Ovary (tissue), 7 donors: ENCODE measurements at regions not wholly inside any gene's neighbourhood (a gene's known extent, or its start where the extent isn't known, plus 50 kb on each side); places are given as distances from the start of the nearest gene placed in this dataset.

Source experiments
- DNase-seq, 5 donors: peaks; one replicate each; pipeline ENCODE4 v3.0.0-alpha.2; 2019 to 2020
- H3K27ac ChIP-seq, 2 donors: fragments of 200-600 bp; one replicate each; pipeline versions ENCODE4 v1.5.1 to v1.8.0; 2019 to 2022
- H3K27me3 ChIP-seq: fragments of 200-600 bp; one replicate; pipeline ENCODE4 v1.8.0; 2022
- H3K36me3 ChIP-seq: fragments of 200-600 bp; sonication (generic); one replicate; pipeline ENCODE4 v1.5.1; 2019
- H3K4me1 ChIP-seq: one replicate; pipeline ENCODE4 v1.8.1; 2013; ENCODE audit warnings: mild to moderate bottlenecking, moderate library complexity; ENCODE audit not compliant: insufficient read depth
- H3K4me3 ChIP-seq: fragments of 200-600 bp; sonication (generic); one replicate; pipeline ENCODE4 v1.5.1; 2017
- H3K9me3 ChIP-seq, 2 donors: fragments of 200-600 bp in 1 of 2; sonication (generic) in 1 of 2; one replicate each; pipeline versions ENCODE4 v1.5.1 to v1.8.1; 2013 to 2019; ENCODE audit warnings: mild to moderate bottlenecking in 1 of 2, moderate library complexity in 1 of 2
- EP300 ChIP-seq: sonication (generic); formaldehyde crosslinking; IDR thresholded peaks from one replicate; pipeline ENCODE4 v1.6.1; 2017; ENCODE audit warnings: antibody characterized with exemption
- POLR2A ChIP-seq: fragments of 450-650 bp; IDR thresholded peaks from one replicate; pipeline ENCODE4 v1.6.1; 2017; ENCODE audit warnings: antibody characterized with exemption, mild to moderate bottlenecking, moderate library complexity
- WGBS, 3 donors: extraction: QIAGEN DNeasy Blood & Tissue Kit in 1 of 3; methylation state at CpG; one replicate each; pipeline versions ENCODE4 v1.1.5 to v1.1.7; 2013 to 2017; 5-methylcytosine and 5-hydroxymethylcytosine counted together
- intact Hi-C, 4 donors: fragments of 100-400 bp; cut with DNase I; formaldehyde crosslinking; loops; one replicate each; pipeline versions ENCODE4 v1.11.0 to v1.15.1; 2022 to 2023
- TF ChIP-seq, protein P1 (sequence below), 3 donors: fragments of 450-650 bp in 2 of 3; fragments of 200-600 bp in 1 of 3; IDR thresholded peaks; one replicate each; pipeline versions ENCODE4 v1.5.1 to v1.8.0; 2016 to 2022; ENCODE audit warnings: antibody characterized with exemption in 3 of 3, mild to moderate bottlenecking in 1 of 3
- donor health status: DM: no; HTN: no; CAD: no; lungs with moderate emphysema.
- donor health status: DM: no; HTN: no; CAD: no.
- donor health status: Bipolar disorder and iron deficiency.
- donor health status: DM: no; HTN: no; CAD: no.
- donor health status: DM: yes; HTN: yes; CAD: no.

DNA sequence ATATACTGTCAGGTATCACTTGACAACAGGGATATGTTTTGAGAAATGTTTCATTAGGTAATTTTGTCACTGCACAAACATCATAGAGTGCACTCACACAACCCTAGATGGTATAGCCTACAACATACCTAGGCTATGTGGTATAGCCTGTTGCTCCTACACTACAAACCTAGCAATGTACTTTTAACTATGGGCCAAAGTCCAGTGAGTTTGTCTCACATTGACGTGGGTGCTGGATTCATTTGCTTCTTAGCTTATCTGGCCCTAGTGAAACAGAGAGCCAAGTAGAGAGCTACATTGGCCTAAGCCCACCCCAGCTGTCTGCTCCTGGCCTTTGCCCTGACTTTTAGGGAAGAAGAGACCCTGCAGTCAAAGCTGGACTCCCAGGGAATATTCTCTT, 180.7 kb upstream of the EGFLAM start:
- intact Hi-C loops, result no loop called here
- no peak for DNase-seq
- Histone ChIP-seq H3K4me1 (no peaks in the 10 kb centered on the region), H3K27ac (no peak overlapping the region), H3K4me3 (no peak overlapping the region), H3K36me3 (no peaks in the 10 kb centered on the region), H3K9me3 (no peaks in the 10 kb centered on the region), H3K27me3 (no peaks in the 10 kb centered on the region)
- WGBS, 3 donors, result 33 to 48% (median 33%) methylated on average over 1 of the region's 1 CpG
- TF ChIP-seq, protein P1, sequence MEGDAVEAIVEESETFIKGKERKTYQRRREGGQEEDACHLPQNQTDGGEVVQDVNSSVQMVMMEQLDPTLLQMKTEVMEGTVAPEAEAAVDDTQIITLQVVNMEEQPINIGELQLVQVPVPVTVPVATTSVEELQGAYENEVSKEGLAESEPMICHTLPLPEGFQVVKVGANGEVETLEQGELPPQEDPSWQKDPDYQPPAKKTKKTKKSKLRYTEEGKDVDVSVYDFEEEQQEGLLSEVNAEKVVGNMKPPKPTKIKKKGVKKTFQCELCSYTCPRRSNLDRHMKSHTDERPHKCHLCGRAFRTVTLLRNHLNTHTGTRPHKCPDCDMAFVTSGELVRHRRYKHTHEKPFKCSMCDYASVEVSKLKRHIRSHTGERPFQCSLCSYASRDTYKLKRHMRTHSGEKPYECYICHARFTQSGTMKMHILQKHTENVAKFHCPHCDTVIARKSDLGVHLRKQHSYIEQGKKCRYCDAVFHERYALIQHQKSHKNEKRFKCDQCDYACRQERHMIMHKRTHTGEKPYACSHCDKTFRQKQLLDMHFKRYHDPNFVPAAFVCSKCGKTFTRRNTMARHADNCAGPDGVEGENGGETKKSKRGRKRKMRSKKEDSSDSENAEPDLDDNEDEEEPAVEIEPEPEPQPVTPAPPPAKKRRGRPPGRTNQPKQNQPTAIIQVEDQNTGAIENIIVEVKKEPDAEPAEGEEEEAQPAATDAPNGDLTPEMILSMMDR (IDR thresholded peaks at IDR 0.05), result no peak
- TF ChIP-seq EP300 (no peak), POLR2A (no peak)

DNA sequence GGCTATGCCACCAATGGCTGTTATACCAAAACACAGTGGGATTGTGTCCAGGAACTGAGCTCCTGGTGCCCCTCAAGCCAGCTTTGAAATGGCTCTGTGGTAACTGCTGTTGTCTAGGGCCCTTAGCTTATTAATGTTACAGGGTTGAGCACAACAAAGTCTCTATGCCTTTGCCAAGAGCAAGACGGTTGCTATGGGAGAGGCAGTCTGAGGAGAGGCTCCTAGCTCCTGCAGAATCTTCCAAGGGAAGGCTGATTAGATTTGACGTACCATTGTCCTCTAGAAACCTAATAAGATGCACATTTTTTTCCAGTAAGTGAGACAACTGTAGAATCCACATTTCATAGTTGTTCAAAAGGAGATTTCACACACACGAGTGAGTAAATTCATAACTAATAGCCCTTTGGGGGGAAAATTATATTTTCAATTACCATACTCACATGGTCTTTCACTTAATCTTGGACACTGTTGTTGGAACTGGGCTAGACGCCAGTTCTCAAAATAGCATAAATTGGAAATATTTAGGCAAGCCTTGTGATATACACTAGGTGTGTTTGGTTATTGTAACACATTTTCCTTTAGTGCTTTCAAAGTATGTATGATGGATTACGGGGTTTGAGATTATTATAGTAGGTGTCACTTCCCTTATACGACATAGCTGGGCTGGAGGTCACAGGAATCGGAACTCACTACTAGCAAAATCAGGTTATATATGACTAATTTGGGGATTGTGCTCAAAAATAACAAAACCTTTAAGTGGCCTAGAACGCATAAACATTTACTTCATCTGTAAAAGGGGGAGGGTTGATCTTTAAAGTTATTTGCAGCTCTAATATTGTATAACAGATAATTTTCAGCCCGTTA, 186.3 kb upstream of the EGFLAM start:
- TF ChIP-seq, protein P1 (IDR thresholded peaks at IDR 0.05), result no peak
- TF ChIP-seq EP300 (no peak), POLR2A (no peak)
- no peaks in the 10 kb centered on the region for H3K27me3 ChIP-seq
- peaks cover 15% of the 10 kb centered on the region for H3K4me1 ChIP-seq
- no peak overlapping the region for H3K4me3 ChIP-seq
- no peaks in the 10 kb centered on the region for H3K9me3 ChIP-seq
- no peak overlapping the region for H3K27ac ChIP-seq
- no peaks in the 10 kb centered on the region for H3K36me3 ChIP-seq
- DNase-seq, result no peak
- WGBS, 3 donors, result 63 to 75% (median 71%) methylated on average over 9 of the region's 9 CpGs
- intact Hi-C loops, result no loop called here

DNA sequence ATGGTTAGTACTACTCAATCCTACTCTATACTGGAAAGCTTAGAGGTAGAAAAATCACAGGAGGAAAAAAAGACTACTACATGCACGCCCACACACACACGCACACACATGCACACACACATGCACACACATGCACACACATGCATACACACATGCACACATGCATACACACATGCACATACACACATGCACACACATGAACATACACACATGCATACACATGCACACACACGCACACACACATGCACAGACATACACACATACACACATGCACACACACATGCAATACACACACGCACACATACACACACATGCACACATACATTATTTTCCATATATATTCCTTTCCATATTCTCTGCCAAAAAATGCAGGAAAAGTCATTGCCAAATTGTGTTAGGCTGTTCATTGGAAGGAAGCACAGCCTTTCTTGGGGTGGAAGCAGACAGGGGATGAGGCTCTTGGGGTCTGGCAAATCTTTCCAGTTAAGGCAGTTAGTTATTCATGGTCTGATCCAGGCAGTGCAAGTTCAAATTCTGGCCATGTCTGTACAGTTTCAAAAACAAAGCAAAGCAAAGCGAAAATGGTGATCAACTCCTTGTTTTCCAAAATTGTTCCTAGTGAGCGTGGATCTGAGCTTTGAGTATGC, 187.9 kb upstream of the EGFLAM start:
- WGBS, 3 donors, result 88 to 97% (median 89%) methylated on average over 6 of the region's 6 CpGs
- H3K4me1 ChIP-seq, result peaks cover 15% of the 10 kb centered on the region
- peak overlapping the region in 1 of 2 donors; percentile 24 for H3K27ac ChIP-seq
- TF ChIP-seq POLR2A, result no peak
- TF ChIP-seq EP300, result no peak
- TF ChIP-seq, protein P1 (IDR thresholded peaks at IDR 0.05), result no peak
- H3K36me3 ChIP-seq, result no peaks in the 10 kb centered on the region
- H3K4me3 ChIP-seq, result no peak overlapping the region
- no peak for DNase-seq
- H3K9me3 ChIP-seq, result no peaks in the 10 kb centered on the region
- intact Hi-C loops, result no loop called here
- no peaks in the 10 kb centered on the region for H3K27me3 ChIP-seq

DNA sequence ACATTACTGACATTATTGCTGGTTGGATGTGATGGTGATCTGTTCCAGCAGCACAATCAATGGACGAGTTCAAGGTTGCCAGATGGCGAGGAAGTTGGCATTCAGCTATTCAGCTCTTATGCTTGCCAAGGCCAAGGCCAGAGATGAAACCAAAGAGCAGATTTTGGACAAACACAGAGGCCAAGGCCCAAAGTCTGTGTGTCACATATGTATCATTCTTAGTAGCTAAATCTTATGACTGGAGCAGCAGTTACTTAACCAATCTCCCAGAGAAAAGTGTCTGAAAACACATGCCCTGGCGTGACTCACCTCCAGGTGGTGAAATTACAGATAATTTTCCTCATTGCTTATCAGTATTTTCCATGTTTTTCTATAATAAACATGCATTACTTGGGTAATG, 189.0 kb upstream of the EGFLAM start:
- Histone ChIP-seq H3K4me3 (no peak overlapping the region), H3K36me3 (no peaks in the 10 kb centered on the region), H3K9me3 (no peaks in the 10 kb centered on the region), H3K27ac (peak overlapping the region in 1 of 2 donors; percentile 21), H3K4me1 (peaks cover 15% of the 10 kb centered on the region), H3K27me3 (no peaks in the 10 kb centered on the region)
- DNase-seq, result peak; percentile 19 to 45 (median 33)
- WGBS, 3 donors, result 12 to 34% (median 20%) methylated on average over 3 of the region's 3 CpGs
- TF ChIP-seq, protein P1 (IDR thresholded peaks at IDR 0.05), result peak in 1 of 3 donors; percentile 20
- TF ChIP-seq POLR2A, result no peak
- TF ChIP-seq EP300, result no peak
- intact Hi-C loops, result no loop called here
